ENCODE measurements at regions not wholly inside any gene's neighbourhood (a gene's known extent, or its start where the extent isn't known, plus 50 kb on each side); places are given as distances from the start of the nearest gene placed in this dataset.

DNA sequence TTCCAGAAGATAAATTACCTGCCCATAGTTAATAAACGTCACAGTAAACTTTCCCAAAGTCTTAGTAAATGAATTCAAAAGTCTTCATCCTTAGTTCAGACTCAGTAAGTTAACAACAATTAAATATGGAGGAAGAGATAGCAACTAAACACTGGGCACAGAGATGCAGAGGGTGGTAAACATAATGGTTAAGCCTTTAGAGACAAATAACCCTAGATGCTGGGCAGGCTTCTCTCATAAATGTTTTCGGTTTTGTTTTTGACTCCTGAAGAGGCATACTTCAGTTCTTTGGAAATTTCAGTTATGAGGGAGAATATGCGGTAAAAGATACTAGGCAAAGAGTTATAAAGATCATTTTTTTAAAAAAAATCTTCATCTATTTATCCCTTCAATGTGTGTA lies 369.8 kb downstream of the FRK start:
- Histone ChIP-seq H3K4me3 (ENCODE audit: low read depth, low read length) (no peak overlapping the region), H3K79me2 (no peaks in the 10 kb centered on the region), H3K27me3 (ENCODE audit: control insufficient read depth, insufficient read depth, low read length) (no peaks in the 10 kb centered on the region), H3K9me3 (ENCODE audit: control insufficient read depth, low read length) (no peaks in the 10 kb centered on the region), H3K27ac (no peak overlapping the region), H3K4me2 (ENCODE audit: low read length) (no peak overlapping the region), H3K4me1 (no peaks in the 10 kb centered on the region), H3K9ac (no peak overlapping the region), H2AFZ (no peak overlapping the region), H3K36me3 (ENCODE audit: control insufficient read depth, insufficient read depth, low read length) (no peaks in the 10 kb centered on the region)
- TF ChIP-seq, protein P1, sequence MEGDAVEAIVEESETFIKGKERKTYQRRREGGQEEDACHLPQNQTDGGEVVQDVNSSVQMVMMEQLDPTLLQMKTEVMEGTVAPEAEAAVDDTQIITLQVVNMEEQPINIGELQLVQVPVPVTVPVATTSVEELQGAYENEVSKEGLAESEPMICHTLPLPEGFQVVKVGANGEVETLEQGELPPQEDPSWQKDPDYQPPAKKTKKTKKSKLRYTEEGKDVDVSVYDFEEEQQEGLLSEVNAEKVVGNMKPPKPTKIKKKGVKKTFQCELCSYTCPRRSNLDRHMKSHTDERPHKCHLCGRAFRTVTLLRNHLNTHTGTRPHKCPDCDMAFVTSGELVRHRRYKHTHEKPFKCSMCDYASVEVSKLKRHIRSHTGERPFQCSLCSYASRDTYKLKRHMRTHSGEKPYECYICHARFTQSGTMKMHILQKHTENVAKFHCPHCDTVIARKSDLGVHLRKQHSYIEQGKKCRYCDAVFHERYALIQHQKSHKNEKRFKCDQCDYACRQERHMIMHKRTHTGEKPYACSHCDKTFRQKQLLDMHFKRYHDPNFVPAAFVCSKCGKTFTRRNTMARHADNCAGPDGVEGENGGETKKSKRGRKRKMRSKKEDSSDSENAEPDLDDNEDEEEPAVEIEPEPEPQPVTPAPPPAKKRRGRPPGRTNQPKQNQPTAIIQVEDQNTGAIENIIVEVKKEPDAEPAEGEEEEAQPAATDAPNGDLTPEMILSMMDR (IDR thresholded peaks at IDR 0.05) = no peak

DNA sequence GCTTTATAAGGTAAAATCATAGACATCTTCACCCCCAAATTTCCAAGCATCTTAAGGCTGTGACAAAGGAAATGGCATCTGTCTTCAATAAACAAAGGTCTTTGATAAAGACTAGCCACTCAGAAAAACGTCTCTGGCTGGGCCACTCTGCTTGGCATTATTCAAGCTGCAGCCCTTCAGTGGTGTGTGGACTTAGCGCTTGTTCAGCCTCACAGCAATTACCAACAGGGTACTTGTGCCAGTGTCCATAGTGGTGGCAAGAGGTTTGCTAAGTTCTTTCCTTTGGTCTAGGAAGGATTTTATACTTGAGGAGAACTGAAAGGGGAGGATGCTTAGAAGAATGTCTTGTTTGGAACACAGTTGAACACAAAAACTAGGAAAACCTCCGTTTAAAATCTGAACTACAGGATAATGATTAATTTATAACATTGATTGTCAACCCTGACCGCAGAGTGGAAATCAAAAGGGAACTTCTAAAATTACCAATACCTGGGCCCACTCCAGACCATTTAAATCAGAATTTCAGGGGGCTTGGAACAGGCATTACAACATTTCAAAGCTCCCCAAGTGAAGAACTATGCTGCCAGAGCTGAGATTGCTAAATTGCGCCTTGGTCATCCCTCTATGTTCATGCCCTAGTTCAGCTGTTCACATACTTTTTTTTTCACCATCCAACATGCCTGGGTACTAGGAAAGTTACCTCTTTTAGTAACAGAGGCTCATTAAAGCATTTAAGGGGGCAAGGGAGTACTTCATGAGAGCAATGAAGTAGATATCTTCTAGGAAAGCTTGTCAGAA lies 378.5 kb downstream of the FRK start:
- H3K4me3 ChIP-seq (ENCODE audit: low read depth, low read length) = no peak overlapping the region
- no peak overlapping the region for H3K27ac ChIP-seq
- H2AFZ ChIP-seq = no peak overlapping the region
- no peak overlapping the region for H3K9ac ChIP-seq
- H3K4me2 ChIP-seq (ENCODE audit: low read length) = no peak overlapping the region
- H3K9me3 ChIP-seq (ENCODE audit: control insufficient read depth, low read length) = no peaks in the 10 kb centered on the region
- H3K4me1 ChIP-seq = no peaks in the 10 kb centered on the region
- TF ChIP-seq, protein P1 (IDR thresholded peaks at IDR 0.05) = no peak
- no peaks in the 10 kb centered on the region for H3K27me3 ChIP-seq (ENCODE audit: control insufficient read depth, insufficient read depth, low read length)
- H3K79me2 ChIP-seq = no peaks in the 10 kb centered on the region
- no peaks in the 10 kb centered on the region for H3K36me3 ChIP-seq (ENCODE audit: control insufficient read depth, insufficient read depth, low read length)

DNA sequence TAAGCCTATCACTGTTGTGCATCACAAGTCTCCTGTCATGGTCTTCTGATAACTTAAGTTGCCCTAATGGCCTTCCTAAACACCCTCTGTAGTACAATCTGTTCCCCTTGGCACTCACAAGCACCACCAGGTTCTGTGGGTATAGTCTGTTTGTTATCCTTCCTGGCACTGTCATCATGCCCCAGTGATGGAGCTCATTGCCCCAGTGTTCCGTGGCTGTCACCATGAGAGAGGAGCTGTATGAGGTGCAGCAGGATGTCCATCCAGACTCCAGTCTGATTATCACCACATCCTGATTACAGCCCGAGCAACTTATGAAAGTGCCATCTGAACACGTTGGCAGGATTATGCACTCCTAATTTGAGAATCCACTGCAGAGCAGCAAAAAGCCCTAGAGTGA lies 380.1 kb downstream of the FRK start:
- TF ChIP-seq, protein P1 (IDR thresholded peaks at IDR 0.05) = no peak
- Histone ChIP-seq H3K9me3 (ENCODE audit: control insufficient read depth, low read length) (no peaks in the 10 kb centered on the region), H3K27me3 (ENCODE audit: control insufficient read depth, insufficient read depth, low read length) (no peaks in the 10 kb centered on the region)

DNA sequence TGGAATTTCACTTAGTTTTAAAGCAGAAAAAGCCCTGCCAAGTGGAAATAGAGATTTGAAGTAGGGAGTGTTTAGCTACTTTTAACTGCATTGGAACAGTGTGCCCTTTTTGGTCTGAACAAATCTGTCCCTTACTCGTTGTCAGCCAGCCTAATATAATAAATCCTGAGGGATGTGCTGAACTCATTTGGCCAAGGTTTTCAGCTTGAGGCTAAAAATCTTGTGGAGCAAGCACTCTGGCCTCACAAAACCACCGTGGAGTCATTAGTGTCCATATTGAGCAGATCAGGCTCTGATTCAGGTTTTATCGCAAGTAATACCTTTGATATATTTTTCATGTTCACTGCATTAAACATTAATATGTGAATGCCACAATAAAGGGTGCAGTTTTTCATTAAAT lies 383.5 kb downstream of the FRK start:
- TF ChIP-seq, protein P1 (IDR thresholded peaks at IDR 0.05) = no peak
- no peak overlapping the region for H3K9ac ChIP-seq
- no peaks in the 10 kb centered on the region for H3K4me1 ChIP-seq
- H3K36me3 ChIP-seq (ENCODE audit: control insufficient read depth, insufficient read depth, low read length) = no peaks in the 10 kb centered on the region
- H3K27me3 ChIP-seq (ENCODE audit: control insufficient read depth, insufficient read depth, low read length) = no peaks in the 10 kb centered on the region
- H2AFZ ChIP-seq = no peak overlapping the region
- H3K4me2 ChIP-seq (ENCODE audit: low read length) = no peak overlapping the region
- H3K4me3 ChIP-seq (ENCODE audit: low read depth, low read length) = no peak overlapping the region
- no peak overlapping the region for H3K27ac ChIP-seq
- H3K79me2 ChIP-seq = no peaks in the 10 kb centered on the region
- H3K9me3 ChIP-seq (ENCODE audit: control insufficient read depth, low read length) = no peaks in the 10 kb centered on the region

More for the DNA sequence above, 380.1 kb downstream of the FRK start:
- H3K36me3 ChIP-seq (ENCODE audit: control insufficient read depth, insufficient read depth, low read length) = no peaks in the 10 kb centered on the region
- H3K4me2 ChIP-seq (ENCODE audit: low read length) = no peak overlapping the region
- H3K9ac ChIP-seq = no peak overlapping the region
- no peak overlapping the region for H2AFZ ChIP-seq
- no peaks in the 10 kb centered on the region for H3K79me2 ChIP-seq
- H3K27ac ChIP-seq = no peak overlapping the region
- H3K4me3 ChIP-seq (ENCODE audit: low read depth, low read length) = no peak overlapping the region
- H3K4me1 ChIP-seq = no peaks in the 10 kb centered on the region

DNA sequence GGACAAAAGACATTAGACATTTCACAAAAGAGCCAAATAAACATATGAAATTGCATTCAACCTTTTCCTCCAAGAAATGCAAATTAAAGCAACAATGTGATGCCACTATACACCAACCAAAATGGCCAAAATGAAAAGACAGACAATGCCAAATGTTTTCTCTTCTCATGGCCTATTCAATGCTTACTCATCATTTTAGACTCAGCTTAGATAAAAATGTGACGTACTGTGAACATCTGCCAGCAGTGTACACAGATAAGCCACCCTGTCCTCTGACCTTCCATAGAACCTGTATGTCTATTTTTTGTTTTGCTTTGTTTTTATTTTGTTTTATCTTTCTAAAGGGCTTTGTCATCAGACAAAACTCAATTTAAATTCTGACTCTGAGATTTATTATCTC lies 385.2 kb downstream of the FRK start:
- Histone ChIP-seq H3K4me3 (ENCODE audit: low read depth, low read length) (no peak overlapping the region), H2AFZ (no peak overlapping the region), H3K27ac (no peak overlapping the region), H3K27me3 (ENCODE audit: control insufficient read depth, insufficient read depth, low read length) (no peaks in the 10 kb centered on the region), H3K9ac (no peak overlapping the region), H3K36me3 (ENCODE audit: control insufficient read depth, insufficient read depth, low read length) (no peaks in the 10 kb centered on the region), H3K4me1 (no peaks in the 10 kb centered on the region), H3K79me2 (no peaks in the 10 kb centered on the region), H3K4me2 (ENCODE audit: low read length) (no peak overlapping the region), H3K9me3 (ENCODE audit: control insufficient read depth, low read length) (no peaks in the 10 kb centered on the region)
- TF ChIP-seq, protein P1 (IDR thresholded peaks at IDR 0.05) = no peak
